ENCODE measurements at regions not wholly inside any gene's neighbourhood (a gene's known extent, or its start where the extent isn't known, plus 50 kb on each side); places are given as distances from the start of the nearest gene placed in this dataset.
"Not testable (repeated sequence)": the region's sequence is repeated elsewhere in the genome, so short reads cannot be mapped to it uniquely, and the experiment has no call there.

GRCh38 chr7:114364151-114364550 lies 50.5 kb upstream of the FOXP2 start:
- no peak for DNase-seq

DNA sequence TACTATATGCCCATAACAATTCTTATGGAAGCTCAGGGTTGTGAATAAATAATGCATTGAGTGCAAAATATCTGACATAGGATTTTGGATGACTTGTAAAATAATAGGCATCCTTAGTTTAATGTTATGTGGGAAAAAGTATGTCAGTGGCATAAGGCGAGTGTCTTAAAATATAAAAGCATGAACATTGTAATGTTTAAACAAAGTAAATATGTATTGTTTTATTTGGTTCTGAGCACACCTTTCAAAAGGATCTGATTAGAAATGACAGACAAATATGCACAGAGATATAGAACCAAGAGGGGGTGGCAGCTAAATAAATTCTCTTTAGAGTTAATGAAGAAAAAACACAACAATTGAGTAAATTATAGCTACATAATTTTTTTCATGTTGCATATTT lies 51.3 kb upstream of the FOXP2 start:
- no peak for DNase-seq

- DNase-seq = no peak
Measured at GRCh38 chr7:114358911-114359310, 55.7 kb upstream of the FOXP2 start.

GRCh38 chr7:114356133-114356532 lies 58.5 kb upstream of the FOXP2 start:
- no peak for DNase-seq

DNA sequence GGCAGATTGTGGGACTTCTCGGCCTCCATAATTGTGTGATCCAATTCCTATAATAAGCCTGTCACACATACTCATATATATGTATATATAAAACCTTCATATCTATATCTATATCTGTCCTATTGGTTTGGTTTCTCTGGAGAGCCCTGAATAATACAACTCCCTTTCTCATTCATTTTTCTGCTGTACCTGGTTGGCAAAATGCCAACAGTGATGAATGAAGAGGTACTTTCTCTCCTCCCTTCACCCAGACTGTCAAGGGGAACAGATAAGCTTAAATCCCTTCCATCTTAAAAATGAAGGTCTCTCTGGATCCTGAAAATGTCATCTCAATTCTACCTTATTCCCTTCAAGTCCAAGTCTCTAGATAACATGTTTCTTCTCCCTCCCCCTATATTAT lies 60.3 kb upstream of the FOXP2 start:
- DNase-seq = no peak

DNA sequence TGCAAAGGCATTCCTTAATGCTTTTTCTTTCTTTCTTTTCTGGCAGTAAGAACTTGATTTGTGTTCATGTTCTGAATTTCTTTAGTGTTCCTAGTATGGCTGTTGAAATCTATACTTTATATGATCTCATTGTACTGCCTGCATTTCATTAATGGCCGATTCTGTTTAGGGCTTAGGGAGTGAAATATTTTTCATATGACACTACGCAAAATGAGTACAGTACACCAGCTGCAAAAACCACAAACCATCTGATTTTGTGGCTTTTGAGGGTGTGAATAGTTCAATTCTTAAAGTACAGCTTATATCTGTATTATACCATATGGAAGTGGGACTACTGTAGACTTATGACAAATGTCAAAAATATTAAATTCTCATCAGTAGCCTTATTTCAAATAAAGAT lies 69.1 kb upstream of the FOXP2 start:
- no peak for DNase-seq

DNA sequence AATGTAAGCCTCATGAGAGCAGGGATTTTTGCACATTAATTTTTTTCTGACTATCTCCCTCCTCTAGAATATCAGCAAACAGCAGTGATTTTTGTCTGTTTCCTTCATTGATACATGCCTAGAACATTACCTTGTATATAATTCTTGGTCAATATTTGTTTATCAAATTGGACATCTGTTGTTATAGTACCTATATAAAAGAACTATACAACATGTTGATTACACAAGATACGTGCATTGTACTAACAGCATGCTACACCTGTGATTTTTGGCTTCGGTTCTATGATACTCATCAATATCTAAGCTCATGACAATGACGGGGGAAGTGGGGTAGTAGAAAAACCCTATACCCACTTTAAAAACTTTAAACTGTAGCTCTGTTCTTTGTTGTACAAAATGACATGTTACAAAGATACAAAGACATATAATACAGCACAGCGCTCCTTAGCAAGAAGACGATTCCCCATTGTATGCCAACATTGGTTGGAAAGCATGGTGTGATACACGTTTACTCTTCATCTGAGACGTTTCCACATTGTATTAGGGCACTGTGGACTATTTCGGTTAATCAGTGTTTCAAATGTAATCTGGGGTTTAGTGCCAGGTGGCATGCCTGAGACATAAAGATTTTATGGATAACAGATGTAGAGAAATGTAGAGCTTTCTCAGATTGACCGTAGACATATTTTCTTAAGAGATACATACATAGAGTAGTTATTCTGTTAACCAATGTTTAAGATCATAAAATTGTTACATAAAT lies 70.5 kb upstream of the FOXP2 start:
- DNase-seq = no peak

DNA sequence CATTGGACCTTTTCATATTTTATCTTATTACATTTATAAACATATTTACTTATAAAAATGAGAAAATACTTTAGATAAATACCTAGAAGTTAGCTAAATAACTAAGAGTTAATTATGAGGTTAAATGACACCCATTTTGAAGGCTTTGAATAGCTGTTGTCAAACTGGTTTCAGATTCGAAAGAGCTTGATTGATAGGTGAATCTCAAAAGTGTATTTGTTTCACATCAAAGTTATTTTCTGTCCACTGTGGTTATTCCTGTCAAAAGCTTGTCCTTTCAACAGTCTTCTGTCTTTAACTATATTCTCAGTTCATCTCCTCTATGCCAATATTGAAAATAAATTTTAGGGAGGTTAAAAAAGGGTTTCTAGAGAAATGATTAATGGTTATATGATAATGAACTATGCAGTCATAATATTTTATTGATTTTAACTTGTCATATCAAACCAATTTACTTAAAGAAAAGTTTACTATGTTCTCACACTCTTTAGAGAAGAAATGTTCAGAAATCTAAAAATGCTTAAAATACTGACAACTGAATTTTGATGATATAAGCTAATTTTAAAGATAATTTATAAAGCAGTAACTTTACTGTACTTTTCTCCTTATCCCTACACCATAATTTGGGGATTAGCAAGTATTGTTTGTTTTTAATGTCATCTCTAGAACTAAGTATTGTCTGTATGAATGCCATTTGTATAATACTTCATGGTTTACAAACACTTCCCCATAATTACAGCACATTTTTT lies 72.0 kb upstream of the FOXP2 start:
- no peak for DNase-seq

- no peak for DNase-seq
Measured at GRCh38 chr7:114341648-114342047, 73.0 kb upstream of the FOXP2 start.

DNA sequence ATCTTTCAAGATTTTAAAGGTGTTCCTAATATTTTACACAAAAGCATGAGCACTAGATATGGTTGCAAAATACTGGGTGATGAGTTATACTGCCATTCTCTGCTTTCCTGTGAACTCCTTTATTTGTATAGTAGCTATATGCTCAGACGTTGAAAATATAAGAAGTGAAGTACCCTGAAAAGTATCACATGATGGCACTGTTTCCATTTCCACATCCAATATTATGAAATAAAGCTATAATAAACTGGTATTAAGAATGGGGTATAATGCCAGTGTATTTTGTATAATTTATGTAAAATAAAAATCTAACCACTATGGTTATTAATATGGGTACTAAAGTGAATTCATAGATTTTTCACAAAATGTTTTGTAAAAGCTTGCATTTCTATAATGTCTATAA lies 79.6 kb upstream of the FOXP2 start:
- DNase-seq = no peak

DNA sequence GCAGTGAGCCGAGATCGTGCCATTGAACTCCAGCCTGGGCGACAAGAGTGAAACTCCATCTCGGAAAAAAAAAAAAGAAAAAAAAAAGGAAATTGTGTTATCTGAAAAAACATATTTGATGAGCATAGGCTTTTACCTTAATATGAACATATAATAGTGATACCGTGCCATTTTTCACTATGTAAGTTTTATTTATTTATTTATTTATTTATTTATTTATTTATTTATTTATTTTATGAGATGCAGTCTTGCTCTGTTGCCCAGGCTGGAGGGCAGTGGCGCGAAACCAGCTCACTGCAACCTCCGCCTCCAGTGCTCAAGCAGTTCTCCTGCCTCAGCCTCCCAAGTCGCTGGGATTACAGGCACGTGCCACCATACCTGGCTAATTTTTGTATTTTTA lies 85.2 kb upstream of the FOXP2 start:
- DNase-seq = not testable (repeated sequence)

DNA sequence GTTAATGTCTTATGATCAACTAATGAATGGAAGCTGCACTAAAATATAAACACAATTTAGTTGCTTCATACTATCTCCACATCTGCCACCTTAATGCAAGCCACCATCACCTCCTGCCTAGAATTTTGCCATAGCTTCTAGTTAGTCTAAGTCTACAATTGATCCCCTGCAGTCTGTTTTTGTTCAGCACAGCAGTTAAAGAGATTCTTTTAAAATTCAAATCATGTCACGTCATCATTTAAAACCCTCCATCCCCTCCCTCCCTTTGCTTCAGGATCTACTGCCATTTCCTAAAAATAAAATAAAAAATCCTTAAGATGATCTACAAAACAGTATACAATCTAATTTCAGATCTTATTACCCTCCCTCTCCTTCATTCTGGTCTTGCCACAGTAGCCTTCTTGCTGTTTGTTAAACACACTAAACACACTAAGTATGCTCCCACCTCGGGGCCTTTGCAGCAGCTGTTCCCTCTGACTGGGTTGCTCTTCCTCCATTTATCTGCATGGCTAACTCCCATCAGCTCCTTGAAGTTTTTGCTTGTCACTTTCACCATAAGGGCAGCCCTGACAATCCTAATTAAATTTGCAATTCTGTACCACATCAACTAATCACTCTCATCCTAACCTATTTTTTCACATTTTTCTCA lies 97.0 kb upstream of the FOXP2 start:
- DNase-seq = no peak

DNA sequence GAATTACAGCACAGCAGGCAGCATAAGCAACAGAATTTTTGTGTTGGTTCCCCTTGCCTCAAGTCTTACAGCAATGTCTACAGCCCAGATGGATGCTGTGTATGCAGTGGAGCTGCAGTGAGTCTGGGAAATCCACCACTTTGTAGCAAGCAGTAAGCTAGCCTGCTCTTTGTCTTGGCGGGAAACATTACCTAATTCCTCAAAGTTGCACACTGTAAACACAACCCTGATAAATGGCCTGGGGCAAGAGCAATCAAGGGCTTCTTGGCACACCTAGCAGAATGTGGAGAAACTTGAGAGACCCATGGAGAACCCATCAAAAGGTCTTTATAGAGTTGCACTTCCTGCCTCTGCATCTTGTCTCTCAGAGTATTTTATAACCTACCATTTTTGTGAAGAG lies 102.0 kb upstream of the FOXP2 start:
- no peak for DNase-seq

GRCh38 chr7:114310345-114311110 lies 104.1 kb upstream of the FOXP2 start:
- no peak for DNase-seq

DNA sequence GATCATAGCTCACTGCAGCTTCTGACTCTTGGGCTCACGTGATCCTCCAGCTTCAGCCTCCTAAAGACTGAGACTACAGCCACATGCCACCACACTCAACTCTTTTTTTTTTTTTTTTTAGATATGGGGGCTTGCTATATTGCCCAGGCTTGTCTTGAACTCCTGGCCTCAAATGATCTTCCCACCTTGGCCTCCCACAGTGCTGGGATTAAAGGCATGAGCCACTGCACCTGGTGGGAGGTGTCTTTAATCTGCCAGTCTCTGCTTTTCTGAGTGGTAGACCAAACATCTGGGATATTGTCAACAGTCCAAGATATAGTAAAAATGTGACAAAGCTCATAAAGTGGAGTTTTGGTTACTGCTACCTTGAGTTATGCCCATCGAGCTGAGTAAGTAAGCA lies 104.9 kb upstream of the FOXP2 start:
- no peak for DNase-seq

GRCh38 chr7:114303301-114303700 lies 111.3 kb upstream of the FOXP2 start:
- no peak for DNase-seq

DNA sequence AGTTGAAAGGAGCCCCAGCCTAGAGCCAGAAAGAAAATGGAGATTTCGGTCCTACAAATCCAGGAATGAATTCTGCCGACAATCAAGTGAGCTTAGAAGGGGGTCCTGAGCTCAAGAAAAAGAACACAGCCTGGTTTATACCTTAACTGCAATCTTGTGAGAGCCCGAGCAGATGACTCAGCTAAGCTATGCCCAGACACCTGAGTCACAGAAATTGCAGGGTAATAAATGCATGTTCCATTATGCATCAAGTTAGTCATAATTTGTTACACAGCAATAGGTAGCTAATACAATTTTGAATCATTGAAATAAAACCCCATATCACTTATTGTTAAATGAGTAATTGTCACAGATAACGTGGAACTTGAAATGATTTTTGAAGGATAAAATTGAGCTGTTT lies 111.8 kb upstream of the FOXP2 start:
- no peak for DNase-seq

GRCh38 chr7:114298011-114298410 lies 116.6 kb upstream of the FOXP2 start:
- no peak for DNase-seq

- DNase-seq = no peak
Measured at GRCh38 chr7:114297121-114297520, 117.5 kb upstream of the FOXP2 start.

DNA sequence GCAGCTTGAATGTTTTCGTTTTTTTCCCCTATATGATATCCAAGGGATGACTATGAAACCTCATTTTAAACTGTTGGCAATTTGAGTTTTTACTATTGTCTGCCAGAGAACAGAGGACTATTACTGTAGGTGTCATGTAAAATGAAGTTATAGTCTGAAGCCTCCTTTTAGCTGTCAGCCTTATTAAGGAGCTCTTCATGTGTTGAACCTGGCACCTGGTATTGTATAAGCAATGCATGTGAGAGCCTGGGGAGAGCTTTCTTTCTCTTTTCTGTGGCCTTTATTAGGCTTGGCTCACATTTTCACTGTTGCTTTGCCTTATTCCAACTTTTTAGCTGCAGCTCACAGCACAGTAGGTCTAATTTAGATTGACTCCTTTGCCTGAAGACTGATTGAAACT lies 119.1 kb upstream of the FOXP2 start:
- no peak for DNase-seq

- no peak for DNase-seq
Measured at GRCh38 chr7:114294036-114294435, 120.6 kb upstream of the FOXP2 start.

DNA sequence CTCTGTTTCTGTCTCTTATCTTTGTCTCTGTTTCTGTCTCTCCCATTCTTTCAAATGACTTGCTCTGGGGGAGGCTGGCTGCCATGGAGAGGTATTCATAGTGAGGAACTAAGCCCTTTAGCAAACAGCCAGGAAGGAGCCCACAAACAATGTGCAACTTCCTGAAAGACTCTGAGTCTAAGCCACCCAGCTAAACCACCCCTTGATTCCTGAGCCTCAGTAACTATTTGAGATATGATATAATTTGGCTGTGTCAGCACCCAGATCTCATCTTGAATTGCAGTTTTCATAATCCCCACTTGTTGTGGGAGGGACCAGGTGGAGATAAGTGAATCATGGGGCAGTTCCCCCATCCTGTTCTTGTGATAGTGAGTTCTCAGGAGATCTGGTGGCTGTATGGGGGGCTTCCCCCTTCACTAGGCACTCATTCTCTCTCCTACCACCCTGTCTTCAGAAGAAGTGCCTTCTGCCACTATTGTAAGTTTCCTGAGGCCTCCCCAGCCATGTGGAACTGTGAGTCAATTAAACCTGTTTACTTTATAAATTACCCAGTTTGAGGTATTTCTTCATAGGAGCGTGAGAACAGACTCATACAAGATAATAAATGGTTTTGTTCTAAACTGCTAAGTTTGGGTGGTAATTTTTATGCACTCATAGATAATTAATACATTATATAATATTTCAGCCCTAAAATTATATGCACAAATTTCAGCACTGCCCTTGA lies 121.2 kb upstream of the FOXP2 start:
- DNase-seq = no peak

GRCh38 chr7:114279901-114280300 lies 134.7 kb upstream of the FOXP2 start:
- DNase-seq = no peak

Data from stimulated activated CD4-positive, alpha-beta T cell treated with anti-CD3 and anti-CD28 coated beads, Interleukin-4, amount 100 ng/mL, for 24 hours (primary cell).